Parathyroid adenoma (tissue), 2 donors: ENCODE measurements at regions not wholly inside any gene's neighbourhood (a gene's known extent, or its start where the extent isn't known, plus 50 kb on each side); places are given as distances from the start of the nearest gene placed in this dataset.

Source experiments
- H2AFZ ChIP-seq: fragments of 300-600 bp; sonication (generic); one replicate; pipeline ENCODE4 v1.7.0; 2017; ENCODE audit warnings: antibody characterized with exemption, mild to moderate bottlenecking
- H3K27ac ChIP-seq: fragments of 300-600 bp; sonication (generic); one replicate; pipeline ENCODE4 v1.7.0; 2017
- H3K27me3 ChIP-seq: fragments of 300-600 bp; sonication (generic); one replicate; pipeline ENCODE4 v1.7.0; 2017; ENCODE audit warnings: low read length; ENCODE audit not compliant: control insufficient read depth, insufficient read depth
- H3K36me3 ChIP-seq: fragments of 300-600 bp; sonication (generic); one replicate; pipeline ENCODE4 v1.7.0; 2017; ENCODE audit warnings: low read length; ENCODE audit not compliant: control insufficient read depth, insufficient read depth
- H3K4me1 ChIP-seq: fragments of 300-600 bp; sonication (generic); one replicate; pipeline ENCODE4 v1.7.0; 2017; ENCODE audit warnings: control low read depth
- H3K4me2 ChIP-seq: fragments of 300-600 bp; sonication (generic); one replicate; pipeline ENCODE4 v1.7.0; 2017; ENCODE audit warnings: low read length
- H3K4me3 ChIP-seq: fragments of 300-600 bp; sonication (generic); one replicate; pipeline ENCODE4 v1.7.0; 2017; ENCODE audit warnings: low read depth, low read length
- H3K79me2 ChIP-seq: fragments of 300-600 bp; sonication (generic); one replicate; pipeline ENCODE4 v1.7.0; 2017; ENCODE audit warnings: control low read depth
- H3K9ac ChIP-seq: fragments of 300-600 bp; sonication (generic); one replicate; pipeline ENCODE4 v1.7.0; 2017; ENCODE audit warnings: mild to moderate bottlenecking
- H3K9me3 ChIP-seq: fragments of 300-600 bp; sonication (generic); one replicate; pipeline ENCODE4 v1.7.0; 2017; ENCODE audit warnings: low read length; ENCODE audit not compliant: control insufficient read depth
- CTCF ChIP-seq: fragments of 300-600 bp; sonication (generic); IDR thresholded peaks from one replicate; pipeline ENCODE4 v1.7.0; 2017; ENCODE audit warnings: antibody characterized with exemption, mild to moderate bottlenecking
- donor health status: primary hyperparathyroidism.

GRCh38 chr5:136769900-136770684 lies 404.7 kb upstream of the TRPC7 start:
- TF ChIP-seq CTCF = peak; percentile 59
- Histone ChIP-seq H3K36me3 (no peaks in the 10 kb centered on the region), H3K9me3 (no peaks in the 10 kb centered on the region), H3K27me3 (no peaks in the 10 kb centered on the region), H3K27ac (no peak overlapping the region), H3K79me2 (no peaks in the 10 kb centered on the region), H3K4me2 (no peak overlapping the region), H3K4me3 (no peak overlapping the region), H3K4me1 (no peaks in the 10 kb centered on the region), H3K9ac (no peak overlapping the region), H2AFZ (no peak overlapping the region)

- TF ChIP-seq CTCF = no peak
- H3K27ac ChIP-seq = no peak overlapping the region
- H2AFZ ChIP-seq = no peak overlapping the region
- H3K27me3 ChIP-seq = no peaks in the 10 kb centered on the region
- H3K9ac ChIP-seq = no peak overlapping the region
- H3K4me3 ChIP-seq = no peak overlapping the region
- H3K4me1 ChIP-seq = no peaks in the 10 kb centered on the region
- no peaks in the 10 kb centered on the region for H3K36me3 ChIP-seq
- no peaks in the 10 kb centered on the region for H3K9me3 ChIP-seq
- no peaks in the 10 kb centered on the region for H3K79me2 ChIP-seq
- H3K4me2 ChIP-seq = no peak overlapping the region
Measured at GRCh38 chr5:136769093-136769492, 403.7 kb upstream of the TRPC7 start.

- Histone ChIP-seq H2AFZ (no peak overlapping the region), H3K4me2 (no peak overlapping the region), H3K4me3 (no peak overlapping the region), H3K36me3 (no peaks in the 10 kb centered on the region), H3K79me2 (no peaks in the 10 kb centered on the region), H3K9ac (no peak overlapping the region), H3K4me1 (no peaks in the 10 kb centered on the region), H3K27me3 (no peaks in the 10 kb centered on the region), H3K27ac (no peak overlapping the region), H3K9me3 (no peaks in the 10 kb centered on the region)
- TF ChIP-seq CTCF = no peak
Measured at GRCh38 chr5:136768457-136768856, 403.1 kb upstream of the TRPC7 start.

GRCh38 chr5:136766456-136766855 lies 401.1 kb upstream of the TRPC7 start:
- no peak overlapping the region for H3K4me3 ChIP-seq
- no peak overlapping the region for H3K4me2 ChIP-seq
- no peaks in the 10 kb centered on the region for H3K4me1 ChIP-seq
- no peak overlapping the region for H3K27ac ChIP-seq
- H3K36me3 ChIP-seq = no peaks in the 10 kb centered on the region
- no peaks in the 10 kb centered on the region for H3K79me2 ChIP-seq
- no peak overlapping the region for H3K9ac ChIP-seq
- H3K27me3 ChIP-seq = no peaks in the 10 kb centered on the region
- H2AFZ ChIP-seq = no peak overlapping the region
- TF ChIP-seq CTCF = no peak
- no peaks in the 10 kb centered on the region for H3K9me3 ChIP-seq

GRCh38 chr5:136764601-136765000 lies 399.3 kb upstream of the TRPC7 start:
- H3K79me2 ChIP-seq = no peaks in the 10 kb centered on the region
- no peak overlapping the region for H3K9ac ChIP-seq
- no peaks in the 10 kb centered on the region for H3K9me3 ChIP-seq
- H2AFZ ChIP-seq = no peak overlapping the region
- no peak overlapping the region for H3K27ac ChIP-seq
- H3K4me2 ChIP-seq = no peak overlapping the region
- H3K27me3 ChIP-seq = no peaks in the 10 kb centered on the region
- no peak for TF ChIP-seq CTCF
- no peak overlapping the region for H3K4me3 ChIP-seq
- no peaks in the 10 kb centered on the region for H3K4me1 ChIP-seq
- no peaks in the 10 kb centered on the region for H3K36me3 ChIP-seq
